IPS DF 6.9 (cell line): ENCODE measurements at regions not wholly inside any gene's neighbourhood (a gene's known extent, or its start where the extent isn't known, plus 50 kb on each side); places are given as distances from the start of the nearest gene placed in this dataset.
"Not testable (repeated sequence)": the region's sequence is repeated elsewhere in the genome, so short reads cannot be mapped to it uniquely, and the experiment has no call there.

Source experiments
- DNase-seq: peaks from one replicate; pipeline ENCODE4 v3.0.0-alpha.2; 2013; ENCODE audit warnings: low read depth, low spot score
- H3K27ac ChIP-seq: one replicate; pipeline ENCODE4 v1.5.1; 2013; ENCODE audit warnings: low read length, control low read depth
- H3K27me3 ChIP-seq: 2 replicates; pipeline ENCODE4 v1.6.1; 2013; ENCODE audit warnings: mild to moderate bottlenecking, low read length; ENCODE audit not compliant: control insufficient read depth, insufficient read depth
- H3K36me3 ChIP-seq: 2 replicates; pipeline ENCODE4 v1.6.1; 2013; ENCODE audit warnings: low read length; ENCODE audit not compliant: control insufficient read depth, insufficient read depth
- H3K4me1 ChIP-seq: 2 replicates; pipeline ENCODE4 v1.6.1; 2013; ENCODE audit warnings: low read length; ENCODE audit not compliant: control insufficient read depth, insufficient read depth
- H3K4me3 ChIP-seq: 2 replicates; pipeline ENCODE4 v1.5.1; 2013; ENCODE audit warnings: mild to moderate bottlenecking, low read length
- H3K9me3 ChIP-seq: 2 replicates; pipeline ENCODE4 v1.6.1; 2013; ENCODE audit warnings: low read length, inconsistent platforms; ENCODE audit not compliant: control insufficient read depth, insufficient read depth
- WGBS: extraction: QIAGEN DNeasy Blood & Tissue Kit; methylation state at CpG from one replicate; pipeline ENCODE4 v1.1.7; 2013; ENCODE audit warnings: mixed read lengths, missing lambda C conversion rate; ENCODE audit not compliant: insufficient read length, insufficient coverage; 5-methylcytosine and 5-hydroxymethylcytosine counted together

DNA sequence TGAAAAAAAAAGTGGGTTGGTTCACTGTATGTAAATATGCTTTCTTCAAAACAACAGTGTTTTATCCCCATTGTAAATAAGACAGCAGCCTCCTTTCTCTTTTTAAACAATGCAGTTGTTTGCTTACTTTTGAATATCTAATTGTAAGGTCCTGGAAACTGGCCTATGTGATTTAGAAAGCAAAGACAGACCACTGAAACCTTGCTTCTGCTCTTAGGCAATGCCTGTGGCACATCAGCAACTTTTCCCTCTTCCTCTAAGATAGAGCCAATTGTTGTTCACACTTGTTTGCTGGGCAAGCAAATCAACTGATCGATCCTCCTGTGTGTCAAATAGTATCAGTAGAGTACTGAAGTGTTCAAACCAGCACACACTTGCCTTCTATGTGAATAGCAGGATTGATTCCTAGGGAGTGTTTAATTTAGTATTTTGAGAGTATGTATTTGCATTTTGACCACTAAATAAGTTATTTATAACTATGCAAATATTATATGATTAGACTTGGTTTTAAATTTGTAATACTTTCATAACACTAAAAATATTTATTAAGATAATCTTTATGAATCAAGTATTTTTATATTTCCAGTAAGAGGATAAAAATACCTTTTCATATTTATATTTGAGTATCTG lies 55.4 kb upstream of the GRPR start:
- Histone ChIP-seq H3K9me3 (no peaks in the 10 kb centered on the region), H3K27me3 (no peaks in the 10 kb centered on the region), H3K27ac (no peak overlapping the region), H3K4me3 (no peak overlapping the region), H3K36me3 (no peaks in the 10 kb centered on the region), H3K4me1 (no peaks in the 10 kb centered on the region)
- no CpG with 5 or more reads among the region's 1 CpG for WGBS
- no peak for DNase-seq

DNA sequence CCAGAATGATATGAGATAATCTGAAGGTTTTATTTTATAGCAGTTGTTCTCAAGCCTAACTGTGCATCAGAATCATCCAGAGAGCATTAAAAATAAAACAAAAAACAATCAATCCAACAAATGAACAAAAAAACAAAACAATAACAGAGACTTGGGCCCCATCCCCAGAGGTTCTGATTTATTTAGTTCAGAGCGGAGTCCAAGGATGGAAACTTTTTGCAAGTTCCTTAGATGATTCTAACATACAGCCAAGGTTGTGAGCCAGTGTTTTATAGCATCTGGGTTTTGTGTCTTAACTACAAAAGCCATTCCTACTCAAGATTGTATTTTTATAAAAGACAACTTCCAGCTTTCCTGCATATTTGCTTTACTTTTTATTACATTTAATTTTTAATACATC lies 59.4 kb upstream of the GRPR start:
- Histone ChIP-seq H3K27me3 (no peaks in the 10 kb centered on the region), H3K9me3 (no peaks in the 10 kb centered on the region), H3K36me3 (no peaks in the 10 kb centered on the region), H3K4me3 (no peak overlapping the region), H3K4me1 (no peaks in the 10 kb centered on the region), H3K27ac (no peak overlapping the region)
- DNase-seq, result no peak
- WGBS, result no CpG with 5 or more reads among the region's 1 CpG

DNA sequence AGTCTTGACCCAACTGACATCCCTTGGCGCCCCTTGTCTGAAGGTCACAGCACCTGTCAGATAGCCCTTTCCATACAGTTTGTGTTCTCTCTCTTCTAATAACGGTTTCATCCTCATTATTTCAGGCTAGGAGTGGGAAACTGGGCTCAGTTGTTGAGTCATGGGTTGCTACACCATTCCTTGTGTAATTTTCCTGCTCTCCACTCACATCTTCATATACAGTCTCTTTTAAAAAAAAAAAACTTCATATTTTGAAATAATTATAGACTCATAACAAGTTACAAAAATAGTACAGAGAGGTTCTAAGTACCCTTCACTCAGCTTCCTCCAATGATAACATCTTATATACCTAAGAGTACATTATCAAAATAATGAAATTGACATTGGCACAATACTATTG lies 60.2 kb upstream of the GRPR start:
- WGBS, result no CpG with 5 or more reads among the region's 2 CpGs
- Histone ChIP-seq H3K36me3 (no peaks in the 10 kb centered on the region), H3K4me1 (no peaks in the 10 kb centered on the region), H3K4me3 (no peak overlapping the region), H3K27me3 (no peaks in the 10 kb centered on the region), H3K27ac (no peak overlapping the region), H3K9me3 (no peaks in the 10 kb centered on the region)
- no peak for DNase-seq

DNA sequence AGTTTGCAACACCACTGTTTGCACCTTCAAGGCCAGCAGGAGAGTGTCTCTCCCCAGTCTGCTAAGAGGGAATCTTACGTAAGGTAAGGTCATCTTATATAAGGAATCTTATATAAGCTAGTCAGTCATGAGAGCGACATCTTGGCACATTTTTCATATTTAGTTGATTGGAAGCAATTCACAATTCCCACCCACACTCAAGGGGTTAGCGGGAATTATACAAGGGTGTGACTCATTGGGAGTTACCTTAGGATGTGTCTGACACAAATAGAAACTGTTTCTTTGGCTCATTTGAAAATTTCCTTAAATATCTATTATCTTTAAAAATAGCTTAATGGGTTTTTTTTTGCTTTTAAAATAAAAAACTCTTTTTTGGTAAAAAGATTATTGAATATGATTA lies 62.1 kb upstream of the GRPR start:
- no peaks in the 10 kb centered on the region for H3K36me3 ChIP-seq
- whole genome bisulfite sequencing, result no CpG with 5 or more reads among the region's 3 CpGs
- H3K27me3 ChIP-seq, result no peaks in the 10 kb centered on the region
- H3K4me1 ChIP-seq, result no peaks in the 10 kb centered on the region
- no peaks in the 10 kb centered on the region for H3K9me3 ChIP-seq
- no peak overlapping the region for H3K27ac ChIP-seq
- no peak for DNase-seq
- H3K4me3 ChIP-seq, result no peak overlapping the region

DNA sequence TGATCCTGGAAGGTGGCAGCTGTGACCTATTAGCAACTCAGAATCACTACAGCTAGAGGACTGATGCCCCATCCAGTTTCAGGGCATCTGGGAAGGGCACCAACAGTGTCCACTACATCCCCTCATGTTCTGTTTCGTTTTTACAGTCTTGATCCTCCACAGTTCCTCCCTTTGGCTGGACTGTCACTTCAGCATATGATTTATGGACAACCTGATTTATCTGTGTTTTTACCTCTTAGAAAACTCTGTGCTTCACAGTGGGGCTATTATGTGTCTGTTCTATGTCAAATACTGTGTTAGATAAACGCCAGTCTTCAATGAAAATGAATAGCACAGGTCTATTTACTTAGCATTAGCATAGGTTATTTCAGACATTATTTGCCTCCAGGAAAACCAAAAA lies 63.1 kb upstream of the GRPR start:
- DNase-seq, result no peak
- WGBS, result no CpG with 5 or more reads among the region's 2 CpGs
- no peaks in the 10 kb centered on the region for H3K36me3 ChIP-seq

DNA sequence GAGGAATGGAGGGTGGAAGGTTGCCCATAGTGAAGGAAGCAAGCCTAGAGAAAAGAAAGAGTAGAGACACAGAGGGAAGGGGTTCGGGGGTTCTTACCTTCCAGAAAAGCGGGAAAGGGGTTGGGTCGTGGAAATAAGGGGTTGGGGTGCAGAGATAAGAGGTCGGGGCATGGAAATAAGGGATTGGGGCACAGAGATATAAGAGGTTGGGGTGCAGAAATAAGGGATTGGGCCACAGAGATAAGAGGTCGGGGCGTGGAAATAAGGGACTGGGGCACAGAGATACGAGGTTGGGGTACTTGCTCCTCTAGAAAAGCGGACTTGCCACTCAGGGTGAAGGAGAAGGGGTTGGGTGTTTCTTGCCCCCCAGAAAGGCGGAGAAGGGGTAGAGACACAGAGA lies 74.2 kb upstream of the GRPR start:
- H3K9me3 ChIP-seq, DNase-seq, H3K27me3 ChIP-seq, H3K27ac ChIP-seq, H3K4me1 ChIP-seq, H3K36me3 ChIP-seq, H3K4me3 ChIP-seq: not testable (repeated sequence)
- WGBS, result no CpG with 5 or more reads among the region's 9 CpGs

More for the DNA sequence above, 63.1 kb upstream of the GRPR start:
- H3K9me3 ChIP-seq, result no peaks in the 10 kb centered on the region
- no peak overlapping the region for H3K27ac ChIP-seq
- no peaks in the 10 kb centered on the region for H3K27me3 ChIP-seq
- H3K4me3 ChIP-seq, result no peak overlapping the region
- H3K4me1 ChIP-seq, result no peaks in the 10 kb centered on the region

DNA sequence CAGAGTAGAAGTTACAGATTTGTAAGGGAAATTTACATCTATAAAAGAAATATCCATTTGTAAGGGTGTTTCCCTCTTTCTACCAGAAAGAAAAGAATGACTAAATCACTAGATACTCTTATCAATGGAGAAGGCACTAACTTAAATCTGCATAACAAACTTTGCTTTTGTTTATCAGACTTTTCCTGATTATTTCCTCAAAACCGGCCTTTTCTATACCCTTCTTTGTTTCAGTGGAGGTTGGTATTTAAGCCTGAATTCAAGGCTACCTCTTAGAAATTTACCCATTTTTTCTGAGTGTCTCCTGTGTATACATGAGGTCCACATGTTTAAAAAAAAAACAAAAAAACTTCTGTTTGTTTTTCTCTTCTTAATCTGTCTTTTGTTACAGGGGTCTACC lies 80.4 kb upstream of the GRPR start:
- DNase-seq, result no peak
- Histone ChIP-seq H3K9me3 (no peaks in the 10 kb centered on the region), H3K27me3 (no peaks in the 10 kb centered on the region), H3K36me3 (no peaks in the 10 kb centered on the region), H3K27ac (no peak overlapping the region), H3K4me1 (no peaks in the 10 kb centered on the region), H3K4me3 (no peak overlapping the region)
- no CpG with 5 or more reads among the region's 1 CpG for WGBS

DNA sequence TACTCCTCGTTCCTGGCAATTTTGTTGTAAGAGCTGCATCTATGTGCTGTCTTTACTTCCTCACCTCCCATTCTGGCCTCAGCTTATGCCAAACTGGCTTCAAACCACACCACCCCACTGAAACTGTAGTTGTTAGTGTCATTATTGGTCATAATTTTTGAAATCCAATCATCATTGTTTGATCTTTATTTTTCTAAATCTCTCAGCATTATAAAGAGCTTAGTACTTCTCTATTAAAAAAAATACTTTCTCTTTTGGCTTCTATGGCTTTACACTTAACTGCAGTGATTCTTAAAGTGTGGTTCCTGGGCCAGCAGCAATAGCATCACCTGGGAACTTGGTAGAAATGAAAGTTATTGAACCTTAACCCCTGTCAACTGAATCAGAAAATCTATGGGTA lies 83.5 kb upstream of the GRPR start:
- H3K9me3 ChIP-seq, result no peaks in the 10 kb centered on the region
- no peaks in the 10 kb centered on the region for H3K36me3 ChIP-seq
- H3K4me3 ChIP-seq, result no peak overlapping the region
- DNase-seq, result no peak
- no peaks in the 10 kb centered on the region for H3K27me3 ChIP-seq
- 100% methylated on average over 1 of the region's 1 CpG for WGBS
- H3K4me1 ChIP-seq, result no peaks in the 10 kb centered on the region
- no peak overlapping the region for H3K27ac ChIP-seq

DNA sequence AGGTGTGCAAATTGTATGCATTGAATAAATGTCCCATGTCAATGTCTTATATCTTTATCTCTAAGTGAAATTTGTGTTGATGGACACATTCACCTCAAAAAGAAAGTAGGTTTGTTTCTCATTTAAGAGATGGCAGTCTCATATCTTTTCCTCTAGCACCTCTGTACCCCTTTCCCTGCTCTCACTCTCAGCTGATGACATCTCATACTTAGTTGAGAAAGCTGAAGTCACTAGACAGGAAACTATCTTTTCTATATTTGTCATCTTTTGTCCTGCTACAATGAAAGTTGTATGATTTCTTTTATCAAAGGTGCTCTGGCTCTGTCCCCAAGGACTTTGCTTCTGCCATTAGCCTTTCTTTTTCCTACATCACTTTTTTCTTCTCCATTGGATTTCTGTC lies 84.0 kb upstream of the GRPR start:
- H3K36me3 ChIP-seq, result no peaks in the 10 kb centered on the region
- no peak overlapping the region for H3K27ac ChIP-seq
- H3K4me3 ChIP-seq, result no peak overlapping the region
- no peaks in the 10 kb centered on the region for H3K9me3 ChIP-seq
- H3K27me3 ChIP-seq, result no peaks in the 10 kb centered on the region
- DNase-seq, result no peak
- no peaks in the 10 kb centered on the region for H3K4me1 ChIP-seq

DNA sequence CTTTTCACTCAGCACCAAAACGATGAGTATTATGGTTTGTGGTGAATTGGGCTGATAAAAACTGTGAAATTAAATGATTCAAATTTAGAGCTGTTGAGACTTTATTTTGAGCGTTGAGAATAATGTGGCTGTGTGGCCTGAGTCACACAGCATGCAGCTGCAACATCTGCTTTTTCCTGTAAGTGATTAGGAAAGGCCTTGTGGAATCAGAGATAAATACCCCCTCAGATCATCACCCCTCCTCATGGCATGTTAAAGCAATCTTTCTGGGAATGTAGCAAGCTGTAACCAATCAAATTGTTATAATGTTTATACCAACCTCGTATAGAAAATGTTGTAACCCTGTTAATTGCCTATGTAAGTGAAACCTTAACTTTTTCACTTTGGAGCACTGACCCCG lies 90.0 kb upstream of the GRPR start:
- H3K27ac ChIP-seq, result no peak overlapping the region
- DNase-seq, result no peak
- no peaks in the 10 kb centered on the region for H3K27me3 ChIP-seq
- no peak overlapping the region for H3K4me3 ChIP-seq
- H3K9me3 ChIP-seq, result no peaks in the 10 kb centered on the region
- WGBS, result no CpG with 5 or more reads among the region's 4 CpGs
- H3K36me3 ChIP-seq, result no peaks in the 10 kb centered on the region
- no peaks in the 10 kb centered on the region for H3K4me1 ChIP-seq

DNA sequence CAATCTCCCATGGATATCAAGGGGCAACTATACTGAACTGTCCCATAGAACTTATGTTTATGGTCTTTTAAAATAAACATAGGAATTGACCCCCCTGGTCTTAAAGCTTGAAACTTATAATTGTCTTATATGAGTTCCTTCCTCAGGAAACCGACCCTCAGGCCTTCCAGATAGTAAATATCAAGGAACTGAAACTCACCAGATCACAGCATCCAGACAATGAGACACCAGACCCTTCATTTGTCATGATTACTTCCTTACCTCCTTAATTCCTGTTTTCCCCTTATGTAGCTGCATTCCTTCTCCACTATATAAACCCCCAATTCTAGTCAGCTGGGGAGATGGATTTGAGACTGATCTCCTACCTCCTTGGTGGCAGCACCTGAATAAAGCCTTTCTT lies 94.8 kb upstream of the GRPR start:
- H3K36me3 ChIP-seq, result no peaks in the 10 kb centered on the region
- no CpG with 5 or more reads among the region's 1 CpG for WGBS
- H3K4me1 ChIP-seq, result no peaks in the 10 kb centered on the region
- H3K4me3 ChIP-seq, result no peak overlapping the region
- no peak overlapping the region for H3K27ac ChIP-seq
- H3K27me3 ChIP-seq, result no peaks in the 10 kb centered on the region
- no peaks in the 10 kb centered on the region for H3K9me3 ChIP-seq
- DNase-seq, result no peak
